ENCODE measurements at regions not wholly inside any gene's neighbourhood (a gene's known extent, or its start where the extent isn't known, plus 50 kb on each side); places are given as distances from the start of the nearest gene placed in this dataset.

DNA sequence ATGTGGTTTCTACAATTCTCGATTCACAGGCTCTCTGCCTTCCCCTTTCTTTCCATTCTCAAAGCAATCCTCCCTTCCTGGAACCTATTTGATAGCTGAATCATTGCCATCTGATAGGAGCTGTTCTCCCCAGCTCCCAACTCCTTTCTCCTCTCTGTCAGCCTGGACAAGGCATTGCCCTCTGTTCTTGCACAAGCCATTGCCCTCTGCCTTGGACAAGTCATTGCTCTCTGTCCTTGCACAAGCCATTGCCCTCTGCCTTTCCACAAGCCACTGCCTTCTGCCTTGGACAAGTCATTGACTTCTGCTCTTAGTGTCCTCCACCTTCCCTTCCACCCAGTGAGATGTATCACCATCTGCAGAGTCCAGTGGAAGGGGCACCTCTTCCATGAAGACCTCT lies 256.1 kb upstream of the STS start:
- TF ChIP-seq, protein P1, sequence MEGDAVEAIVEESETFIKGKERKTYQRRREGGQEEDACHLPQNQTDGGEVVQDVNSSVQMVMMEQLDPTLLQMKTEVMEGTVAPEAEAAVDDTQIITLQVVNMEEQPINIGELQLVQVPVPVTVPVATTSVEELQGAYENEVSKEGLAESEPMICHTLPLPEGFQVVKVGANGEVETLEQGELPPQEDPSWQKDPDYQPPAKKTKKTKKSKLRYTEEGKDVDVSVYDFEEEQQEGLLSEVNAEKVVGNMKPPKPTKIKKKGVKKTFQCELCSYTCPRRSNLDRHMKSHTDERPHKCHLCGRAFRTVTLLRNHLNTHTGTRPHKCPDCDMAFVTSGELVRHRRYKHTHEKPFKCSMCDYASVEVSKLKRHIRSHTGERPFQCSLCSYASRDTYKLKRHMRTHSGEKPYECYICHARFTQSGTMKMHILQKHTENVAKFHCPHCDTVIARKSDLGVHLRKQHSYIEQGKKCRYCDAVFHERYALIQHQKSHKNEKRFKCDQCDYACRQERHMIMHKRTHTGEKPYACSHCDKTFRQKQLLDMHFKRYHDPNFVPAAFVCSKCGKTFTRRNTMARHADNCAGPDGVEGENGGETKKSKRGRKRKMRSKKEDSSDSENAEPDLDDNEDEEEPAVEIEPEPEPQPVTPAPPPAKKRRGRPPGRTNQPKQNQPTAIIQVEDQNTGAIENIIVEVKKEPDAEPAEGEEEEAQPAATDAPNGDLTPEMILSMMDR (IDR thresholded peaks at IDR 0.05) = no peak
- no peak for TF ChIP-seq EZH2 (IDR thresholded peaks at IDR 0.05; ENCODE audit: borderline replicate concordance, insufficient read depth, low read depth, low read length, poor library complexity, severe bottlenecking)

Data from B cell (primary cell).